Sigmoid colon (tissue), 4 donors: ENCODE measurements at regions not wholly inside any gene's neighbourhood (a gene's known extent, or its start where the extent isn't known, plus 50 kb on each side); places are given as distances from the start of the nearest gene placed in this dataset.

Source experiments
- POLR2A ChIP-seq, 2 donors: fragments of 450-650 bp; IDR thresholded peaks; one replicate each; pipeline ENCODE4 v1.6.1; 2016; ENCODE audit warnings: antibody characterized with exemption in 2 of 2, mild to moderate bottlenecking in 2 of 2, moderate library complexity in 2 of 2
- POLR2AphosphoS5 ChIP-seq, 4 donors: sonication (generic); formaldehyde crosslinking; IDR thresholded peaks; one replicate each; pipeline ENCODE4 v1.6.1; 2017; ENCODE audit warnings: antibody characterized with exemption in 4 of 4
- TF ChIP-seq, protein P1 (sequence below), 4 experiments: fragments of 450-650 bp in 3 of 4; fragments of 200-600 bp in 1 of 4; IDR thresholded peaks; one replicate each; pipeline ENCODE4 v1.5.1; 2016 to 2019; ENCODE audit warnings: antibody characterized with exemption in 4 of 4, mild to moderate bottlenecking in 3 of 4, moderate library complexity in 2 of 4

DNA sequence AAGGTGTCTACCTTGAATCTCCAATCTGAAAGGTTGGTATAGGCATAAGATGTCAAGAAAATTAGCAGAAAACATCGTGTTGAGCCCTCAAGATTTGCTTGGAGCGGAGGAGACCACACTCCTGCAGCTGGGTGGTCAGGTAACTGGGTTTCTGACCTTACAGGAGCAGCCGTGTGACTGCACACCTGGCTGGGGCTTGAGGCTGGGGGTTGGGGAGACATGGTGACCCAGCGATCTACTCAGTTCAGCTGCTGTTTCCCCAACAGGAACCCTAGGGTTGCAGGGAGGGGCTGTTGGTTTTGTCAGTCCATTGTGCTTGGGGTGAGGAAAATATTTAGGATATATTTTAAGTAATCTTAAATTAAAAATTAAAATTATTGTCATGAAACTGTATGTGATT is 147.0 kb upstream of the ZNF32 start:
- TF ChIP-seq POLR2A (IDR thresholded peaks at IDR 0.05) (no peak), POLR2AphosphoS5 (IDR thresholded peaks at IDR 0.05) (no peak)
- TF ChIP-seq, protein P1, sequence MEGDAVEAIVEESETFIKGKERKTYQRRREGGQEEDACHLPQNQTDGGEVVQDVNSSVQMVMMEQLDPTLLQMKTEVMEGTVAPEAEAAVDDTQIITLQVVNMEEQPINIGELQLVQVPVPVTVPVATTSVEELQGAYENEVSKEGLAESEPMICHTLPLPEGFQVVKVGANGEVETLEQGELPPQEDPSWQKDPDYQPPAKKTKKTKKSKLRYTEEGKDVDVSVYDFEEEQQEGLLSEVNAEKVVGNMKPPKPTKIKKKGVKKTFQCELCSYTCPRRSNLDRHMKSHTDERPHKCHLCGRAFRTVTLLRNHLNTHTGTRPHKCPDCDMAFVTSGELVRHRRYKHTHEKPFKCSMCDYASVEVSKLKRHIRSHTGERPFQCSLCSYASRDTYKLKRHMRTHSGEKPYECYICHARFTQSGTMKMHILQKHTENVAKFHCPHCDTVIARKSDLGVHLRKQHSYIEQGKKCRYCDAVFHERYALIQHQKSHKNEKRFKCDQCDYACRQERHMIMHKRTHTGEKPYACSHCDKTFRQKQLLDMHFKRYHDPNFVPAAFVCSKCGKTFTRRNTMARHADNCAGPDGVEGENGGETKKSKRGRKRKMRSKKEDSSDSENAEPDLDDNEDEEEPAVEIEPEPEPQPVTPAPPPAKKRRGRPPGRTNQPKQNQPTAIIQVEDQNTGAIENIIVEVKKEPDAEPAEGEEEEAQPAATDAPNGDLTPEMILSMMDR (IDR thresholded peaks at IDR 0.05): no peak
